AML-193 (cell line): ENCODE measurements at regions not wholly inside any gene's neighbourhood (a gene's known extent, or its start where the extent isn't known, plus 50 kb on each side); places are given as distances from the start of the nearest gene placed in this dataset.
"Not testable (repeated sequence)": the region's sequence is repeated elsewhere in the genome, so short reads cannot be mapped to it uniquely, and the experiment has no call there.

Experiments used
- DNase-seq, 2 experiments: peaks; one replicate each; lab custom pipeline; 2025; lab: John Stamatoyannopoulos, UW

DNA sequence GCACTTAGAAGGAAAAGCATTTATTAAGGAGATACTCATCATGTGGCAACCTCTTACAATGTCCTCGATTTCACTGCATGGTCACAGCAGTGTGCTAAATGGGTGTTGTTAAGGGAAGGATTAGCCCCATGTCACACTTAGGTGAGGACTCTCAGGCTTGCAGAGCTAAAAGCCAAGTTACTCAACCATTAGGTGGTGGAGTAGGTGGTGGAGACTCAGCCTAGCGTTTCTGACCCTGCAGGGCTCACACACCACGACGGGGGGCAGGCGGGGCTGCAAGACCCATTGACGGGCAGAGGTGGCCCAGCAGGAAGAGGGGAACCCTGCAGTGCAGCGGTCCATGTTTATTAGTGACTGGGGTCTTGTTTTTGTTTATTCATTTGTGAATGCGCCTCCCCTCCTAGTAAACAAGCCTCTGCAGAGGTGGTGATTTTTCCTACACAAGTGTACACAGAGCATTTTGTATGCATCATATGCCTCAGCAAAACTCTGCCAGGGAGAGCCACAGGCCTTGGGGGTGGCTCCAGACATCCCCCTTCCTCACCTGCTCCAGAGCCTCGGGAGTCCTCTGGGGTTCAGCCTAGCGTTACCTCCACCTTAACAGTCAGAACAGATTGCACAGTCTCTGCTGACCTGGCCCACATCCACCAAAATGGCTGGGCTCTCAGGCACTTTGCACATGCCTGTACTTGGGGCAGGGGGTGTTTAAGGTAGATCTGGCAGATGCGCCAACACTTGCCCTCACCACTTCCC lies 216.7 kb downstream of the C16orf95 start:
- no peak for DNase-seq

DNA sequence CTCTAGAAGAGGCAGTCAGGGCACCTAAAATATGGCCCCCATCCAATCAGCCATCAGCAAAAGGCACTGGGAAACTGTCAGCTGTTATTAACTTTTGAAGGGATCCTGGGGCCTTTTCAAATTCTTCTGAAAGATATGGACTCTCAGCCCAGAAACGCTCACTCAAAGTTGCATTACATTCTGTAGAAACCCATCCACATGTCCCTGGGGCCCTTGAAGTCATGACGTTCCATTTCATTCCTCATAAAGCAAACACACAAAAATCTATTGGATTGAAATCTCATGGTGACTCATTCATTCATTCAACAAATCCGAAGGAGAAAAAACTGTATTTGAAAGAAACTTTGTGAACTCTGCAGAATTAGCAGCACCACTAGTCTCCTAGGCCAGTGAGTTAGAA lies 215.3 kb downstream of the C16orf95 start:
- no peak for DNase-seq

DNA sequence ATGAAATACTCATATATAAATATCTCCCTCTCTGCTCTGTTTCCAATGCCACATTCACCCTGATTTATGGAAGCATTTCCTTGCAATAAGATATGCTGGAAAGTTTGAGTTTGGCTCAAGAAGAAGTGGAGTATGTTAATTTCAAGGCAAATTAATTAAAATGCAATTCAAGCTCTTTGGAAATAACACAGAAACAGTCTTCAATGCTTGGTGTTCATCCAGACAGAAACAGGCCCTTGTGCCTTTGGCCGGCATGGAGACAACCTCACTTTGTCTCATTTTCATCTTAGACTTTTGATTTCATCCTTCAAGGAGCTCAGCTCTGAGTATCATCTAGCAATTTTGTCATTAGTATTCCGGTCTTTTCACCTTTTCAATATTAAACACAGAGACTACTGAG lies 210.0 kb downstream of the C16orf95 start:
- no peak for DNase-seq

DNA sequence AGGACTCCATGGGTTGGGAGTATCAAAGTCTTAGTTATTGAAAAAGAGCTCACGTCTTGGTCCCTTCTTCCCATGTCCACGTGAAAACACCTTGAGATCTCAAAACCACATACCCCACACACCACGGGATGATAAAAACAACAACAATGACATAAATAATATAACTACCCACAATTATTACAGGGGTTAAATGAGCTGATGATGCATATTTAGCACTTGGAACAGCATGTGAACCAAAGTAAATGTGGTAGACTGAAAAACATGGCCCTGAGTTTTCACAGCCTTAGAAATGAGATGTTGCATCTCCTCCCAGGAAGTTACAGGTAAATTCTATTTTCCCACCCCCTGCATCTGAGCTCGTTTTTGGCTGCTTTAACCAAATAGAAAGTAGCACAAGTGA lies 208.9 kb downstream of the C16orf95 start:
- no peak for DNase-seq

DNA sequence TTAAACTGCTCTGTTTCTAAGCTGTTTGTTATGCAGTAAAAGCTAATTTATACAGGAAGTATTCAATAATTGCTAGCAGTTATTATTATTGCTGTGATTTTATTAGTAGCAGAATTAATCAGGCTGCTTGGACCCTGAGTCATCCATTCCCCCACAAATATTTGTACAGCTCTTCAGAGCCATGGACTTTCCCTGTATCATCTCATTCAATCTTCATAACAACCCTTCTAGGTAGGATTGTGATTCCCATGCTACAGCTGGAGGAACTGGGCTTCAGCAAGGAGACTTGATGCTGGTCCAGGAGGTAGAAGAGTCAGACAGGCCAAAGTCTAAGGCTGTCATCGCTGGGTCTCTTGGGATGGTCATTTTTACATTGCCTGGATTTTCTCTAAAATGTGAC lies 208.3 kb downstream of the C16orf95 start:
- no peak for DNase-seq

DNA sequence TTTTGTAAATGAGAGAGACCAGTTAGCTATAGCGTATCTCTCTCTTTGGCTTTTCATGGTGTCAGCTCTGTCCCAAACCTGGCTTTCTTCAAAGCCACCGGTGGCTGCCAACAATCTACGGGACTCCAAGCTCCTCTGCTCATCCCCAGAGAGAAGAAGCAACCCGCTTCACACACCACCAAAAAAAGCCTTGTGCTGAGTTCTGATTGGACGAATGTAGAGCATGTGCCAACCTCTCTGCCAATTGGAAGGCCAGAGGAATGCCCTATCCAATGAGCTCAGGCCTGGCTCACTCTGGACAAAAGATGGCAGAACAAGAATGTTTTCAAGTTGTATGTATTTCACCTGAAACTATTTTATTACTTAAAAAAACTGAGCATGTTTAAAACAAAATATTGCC lies 202.4 kb downstream of the C16orf95 start:
- DNase-seq: no peak

DNA sequence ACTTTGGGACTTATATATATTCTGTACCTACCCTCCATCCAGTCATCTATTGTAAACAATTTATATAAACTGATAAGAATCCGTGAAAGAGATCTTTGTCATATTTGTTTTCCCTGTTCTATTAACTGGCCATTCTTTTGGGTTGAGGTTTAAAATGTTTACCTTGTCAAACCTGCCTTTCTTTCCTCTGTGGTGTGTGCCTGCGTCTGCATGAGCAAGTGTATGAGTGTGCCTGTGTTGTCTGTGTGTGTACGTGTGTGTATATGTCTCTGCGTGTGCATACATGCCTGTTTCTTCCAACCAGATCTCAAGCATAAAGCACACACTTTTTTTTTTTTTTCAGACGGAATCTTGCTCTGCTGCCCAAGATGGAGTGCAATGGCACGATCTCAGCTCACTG lies 201.5 kb downstream of the C16orf95 start:
- DNase-seq: no peak

DNA sequence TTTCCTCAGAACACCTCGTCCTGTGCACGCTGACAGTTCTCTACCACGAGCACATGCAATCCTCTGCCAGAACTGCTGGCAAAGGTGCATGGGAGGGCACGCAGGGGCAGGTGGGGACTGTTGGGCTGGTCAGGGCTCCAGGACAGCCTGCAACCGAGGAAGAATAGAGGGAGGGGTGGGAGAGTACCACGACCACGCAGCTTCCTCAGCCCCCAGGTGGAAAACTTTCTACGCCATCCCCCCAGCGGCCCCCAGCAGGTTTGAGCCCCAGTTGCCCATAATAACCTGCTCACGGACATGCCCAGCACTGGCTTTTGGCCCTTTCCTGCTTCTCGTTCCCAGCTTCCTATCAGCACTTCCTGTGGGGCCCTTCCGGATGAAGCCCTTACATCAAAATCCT lies 199.3 kb downstream of the C16orf95 start:
- DNase-seq: no peak

DNA sequence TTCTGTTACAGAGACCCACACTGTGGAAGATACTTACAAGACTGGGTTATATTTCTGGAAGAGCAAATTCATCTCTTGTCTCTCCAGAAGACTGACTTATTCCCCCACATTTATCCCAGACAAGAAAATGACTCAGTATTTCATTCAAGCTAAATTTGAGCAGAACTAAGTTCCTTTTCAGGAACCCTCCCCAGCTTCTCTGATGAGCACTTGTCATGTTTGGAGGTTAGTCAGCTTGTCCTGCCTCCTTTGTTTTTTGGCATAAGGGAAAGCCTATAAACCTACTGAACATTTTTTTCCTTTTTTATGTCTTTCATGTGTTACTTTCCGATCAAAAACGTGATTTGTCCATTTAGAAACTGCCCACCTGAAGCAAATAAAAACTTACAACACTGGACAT lies 198.0 kb downstream of the C16orf95 start:
- no peak for DNase-seq

DNA sequence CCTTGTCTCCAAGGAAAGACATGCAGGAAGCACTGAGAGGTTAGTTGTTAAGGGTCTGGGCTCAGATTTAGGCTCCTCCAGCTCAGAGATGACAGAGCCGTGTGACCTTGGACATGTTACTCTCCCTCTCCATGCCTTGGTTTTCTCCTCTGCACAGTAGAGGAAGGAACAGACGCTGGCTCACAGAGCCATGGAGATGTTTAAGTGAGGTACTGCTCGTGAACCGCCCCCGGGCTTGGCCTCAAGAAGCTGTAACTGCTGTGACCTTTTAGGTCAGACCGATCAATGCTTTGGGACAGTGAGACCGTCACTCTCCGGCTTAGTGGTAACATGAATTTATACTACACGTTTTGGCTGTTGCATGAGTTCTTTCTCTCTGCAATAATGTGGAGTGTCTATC lies 197.4 kb downstream of the C16orf95 start:
- DNase-seq: no peak

DNA sequence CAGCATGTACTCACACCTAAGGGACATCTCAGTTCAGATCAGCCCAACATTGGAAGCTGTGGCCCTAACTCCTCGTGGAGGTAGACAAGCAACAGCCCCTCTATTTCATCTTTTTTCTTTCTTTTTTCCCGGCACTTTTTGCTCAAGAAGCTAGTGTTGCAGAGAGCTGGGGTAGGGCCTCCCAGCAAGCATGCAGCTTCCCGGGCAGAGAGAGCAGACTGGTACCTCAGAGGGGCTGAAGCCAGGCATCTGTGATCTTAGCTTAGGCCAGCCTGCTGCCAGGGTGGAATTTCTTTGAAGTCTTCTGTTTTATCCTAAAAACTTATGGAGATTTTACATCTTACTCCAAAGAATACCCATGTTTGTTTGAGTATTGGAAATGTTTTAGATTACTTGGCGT lies 195.4 kb downstream of the C16orf95 start:
- DNase-seq: no peak

DNA sequence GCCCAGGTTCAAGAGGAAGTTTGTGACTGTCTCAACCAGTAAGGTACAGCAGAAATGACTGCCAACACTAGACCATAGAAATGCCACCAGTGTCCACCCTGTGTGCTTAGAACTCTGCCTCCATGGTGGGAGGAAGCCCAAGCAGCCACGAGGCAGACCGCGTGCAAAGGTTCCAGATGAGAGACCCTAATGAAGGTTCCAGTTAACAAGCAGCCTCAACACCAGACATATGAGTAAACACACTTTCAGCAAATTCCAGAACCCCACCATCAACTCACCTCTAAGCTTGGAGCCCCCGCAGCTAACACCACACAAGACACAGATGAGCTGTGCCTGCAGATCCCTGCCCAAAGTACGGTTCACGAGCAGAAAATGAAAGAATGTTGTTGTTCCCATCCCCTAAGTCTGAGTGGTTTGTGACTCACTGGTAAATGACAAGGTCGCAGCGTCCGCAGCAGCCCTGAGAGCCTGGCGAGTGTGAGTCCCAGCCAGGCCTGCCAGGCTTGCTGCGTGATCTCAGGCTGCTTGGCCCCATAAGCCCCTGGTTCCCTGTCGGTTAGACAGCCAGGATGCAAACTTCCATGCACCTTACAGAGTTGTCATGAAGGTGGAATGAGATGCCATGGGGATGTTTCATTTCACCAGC lies 193.7 kb downstream of the C16orf95 start:
- no peak for DNase-seq

DNA sequence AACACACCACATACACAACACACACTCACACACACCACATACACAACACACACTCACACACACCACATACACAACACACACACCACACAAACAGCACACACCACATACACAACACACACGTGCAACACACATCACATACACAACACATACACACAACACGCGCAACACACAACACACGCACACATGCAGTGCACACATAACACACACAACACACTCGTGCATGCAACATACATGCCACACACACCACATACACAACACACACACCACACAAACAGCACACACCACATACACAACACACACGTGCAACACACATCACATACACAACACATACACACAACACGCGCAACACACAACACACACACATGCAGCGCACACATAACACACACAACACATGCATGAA lies 192.8 kb downstream of the C16orf95 start:
- DNase-seq: not testable (repeated sequence)

DNA sequence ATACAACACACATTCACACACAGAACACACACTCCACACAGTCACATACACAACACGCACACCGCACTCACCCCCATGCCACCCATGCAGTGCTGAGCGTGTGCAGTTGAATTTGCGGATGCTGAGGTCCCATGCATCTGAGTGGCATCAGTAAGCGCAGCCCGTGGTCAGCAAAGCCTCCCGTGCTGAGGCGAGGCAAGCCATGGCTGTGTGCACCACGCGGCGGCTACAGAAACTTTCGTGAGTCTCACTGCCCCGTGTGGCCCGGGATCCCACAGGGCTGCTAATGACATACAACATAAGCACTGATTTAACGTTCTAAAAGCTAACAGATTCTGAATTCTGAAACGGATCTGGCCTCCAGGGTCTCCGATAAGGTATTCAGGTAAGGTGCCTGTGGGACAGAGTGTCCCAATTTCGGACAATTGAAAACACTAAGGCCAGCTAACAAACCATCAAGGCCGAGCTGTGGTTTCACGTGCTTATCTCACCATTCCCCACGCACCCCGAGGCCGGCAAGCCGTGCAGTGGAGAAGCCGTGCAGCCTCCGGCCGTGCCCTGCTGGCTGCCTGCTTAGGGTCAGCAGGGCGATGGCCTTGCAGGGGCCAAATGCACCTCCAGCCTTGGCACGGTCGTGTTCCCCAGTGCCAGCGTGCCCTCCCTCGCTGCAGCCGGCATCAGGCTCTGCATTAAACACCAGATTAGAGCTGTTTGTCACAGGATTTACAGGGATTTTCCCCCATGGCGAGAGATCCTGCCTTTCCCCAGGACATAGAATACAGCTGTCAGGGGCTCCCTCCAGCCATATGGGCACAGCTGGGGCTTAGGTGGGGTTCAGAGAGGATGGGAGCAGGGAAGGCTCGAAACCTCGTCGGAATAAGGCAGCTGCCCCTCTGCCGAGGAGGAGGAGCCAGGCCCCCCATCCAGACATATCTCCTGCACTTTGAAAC lies 191.7 kb downstream of the C16orf95 start:
- no peak for DNase-seq

DNA sequence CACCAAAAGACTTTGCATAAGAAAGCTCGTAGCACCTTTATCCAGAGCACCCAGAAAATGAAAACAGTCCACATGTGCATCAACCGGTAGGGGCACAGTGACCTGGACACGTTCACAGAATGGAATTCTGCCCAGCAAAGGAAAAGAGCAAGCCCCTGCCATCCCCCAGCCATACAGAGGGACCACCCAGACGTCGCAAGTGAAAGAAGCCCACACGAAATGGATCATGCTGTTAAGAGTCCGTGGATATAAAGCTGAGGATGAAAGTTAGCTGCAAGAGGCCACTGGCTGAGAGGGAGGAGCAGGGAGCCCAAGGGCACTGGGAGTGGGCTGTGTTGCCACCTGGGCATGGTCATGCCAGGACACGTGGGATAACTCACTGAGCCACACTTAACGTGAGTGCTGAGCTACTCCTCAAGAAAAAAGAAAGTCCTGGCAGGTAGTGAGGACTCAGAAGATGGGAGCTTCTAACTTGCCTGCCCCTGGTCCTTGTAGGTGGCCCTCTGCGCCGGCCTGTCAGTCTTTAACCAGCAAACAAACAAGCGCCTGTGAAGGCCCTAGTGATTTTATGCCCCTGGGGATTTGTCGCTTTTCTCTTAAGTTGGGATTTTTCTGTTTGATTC lies 190.7 kb downstream of the C16orf95 start:
- no peak for DNase-seq

DNA sequence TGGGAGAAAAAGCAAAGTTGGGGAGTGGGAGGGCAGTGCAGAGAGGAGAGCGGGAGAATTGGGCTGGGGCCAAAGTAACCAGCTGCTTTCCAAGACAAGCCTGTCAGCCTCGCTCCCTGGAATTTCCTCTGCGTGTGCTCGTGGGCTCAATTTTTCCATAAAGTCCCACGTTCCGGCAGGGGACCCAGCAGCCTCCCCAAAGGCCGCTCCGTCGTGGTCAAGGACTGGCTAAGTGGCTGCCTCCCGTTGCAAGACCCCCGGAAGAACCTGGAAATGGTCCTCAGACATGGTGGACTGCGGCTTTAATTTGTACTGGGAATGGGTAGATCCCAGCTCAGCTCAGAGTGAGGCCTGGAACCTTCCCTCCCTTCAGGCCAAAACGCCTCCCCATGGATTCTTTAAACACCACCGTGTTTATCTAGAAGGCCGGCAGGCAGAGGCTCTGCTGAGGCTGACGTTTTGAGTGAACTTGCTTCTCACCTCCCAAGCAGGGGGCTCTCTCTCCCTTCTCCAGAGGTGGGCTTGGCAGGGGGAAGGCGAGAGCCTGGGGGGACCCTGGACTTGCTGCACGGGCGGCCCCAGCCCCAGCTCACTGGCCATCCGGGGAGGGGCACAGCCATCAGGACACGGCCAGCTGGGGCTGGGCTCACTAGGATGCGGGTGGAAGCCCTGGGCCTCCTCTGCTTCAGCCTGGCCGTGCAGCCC lies 190.0 kb downstream of the C16orf95 start:
- DNase-seq: no peak

DNA sequence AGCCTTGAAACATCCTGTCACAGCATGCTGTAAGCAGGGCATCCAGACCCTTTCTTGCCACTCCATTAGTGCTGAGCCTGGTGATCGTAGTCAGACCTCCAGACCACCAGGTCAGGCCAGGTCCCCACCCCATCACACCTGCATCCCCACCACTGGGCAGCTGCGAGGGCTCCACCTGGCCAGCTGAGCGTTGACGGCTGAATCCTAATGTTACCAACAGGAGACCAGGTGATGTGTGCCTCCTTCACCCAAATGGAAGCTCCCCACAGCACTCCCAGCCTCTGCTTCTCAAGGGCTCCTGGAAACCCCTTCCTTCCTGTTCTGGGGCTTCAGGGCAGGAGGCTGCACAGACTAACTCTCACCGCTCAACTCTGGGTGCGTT lies 189.4 kb downstream of the C16orf95 start:
- DNase-seq: no peak

DNA sequence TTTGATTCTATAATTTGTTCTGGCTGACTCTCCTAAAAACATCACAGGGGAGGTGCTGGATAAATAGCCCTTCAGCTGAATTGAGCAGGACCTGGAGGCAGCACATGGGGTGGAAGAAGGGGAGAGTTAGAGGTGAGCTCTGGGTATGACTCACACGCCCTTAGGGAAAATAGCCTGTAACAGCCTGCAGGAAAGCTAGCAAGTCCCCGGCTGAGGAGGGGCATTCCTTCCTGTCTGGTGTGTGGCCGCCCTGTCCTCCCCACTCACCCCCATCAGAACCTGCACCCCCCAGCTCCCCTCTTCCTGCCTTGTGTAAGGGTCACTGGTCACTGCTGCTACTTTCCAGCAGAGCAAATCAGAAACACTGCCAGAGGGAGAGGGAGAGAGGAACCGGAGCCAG lies 187.4 kb downstream of the C16orf95 start:
- DNase-seq: no peak

DNA sequence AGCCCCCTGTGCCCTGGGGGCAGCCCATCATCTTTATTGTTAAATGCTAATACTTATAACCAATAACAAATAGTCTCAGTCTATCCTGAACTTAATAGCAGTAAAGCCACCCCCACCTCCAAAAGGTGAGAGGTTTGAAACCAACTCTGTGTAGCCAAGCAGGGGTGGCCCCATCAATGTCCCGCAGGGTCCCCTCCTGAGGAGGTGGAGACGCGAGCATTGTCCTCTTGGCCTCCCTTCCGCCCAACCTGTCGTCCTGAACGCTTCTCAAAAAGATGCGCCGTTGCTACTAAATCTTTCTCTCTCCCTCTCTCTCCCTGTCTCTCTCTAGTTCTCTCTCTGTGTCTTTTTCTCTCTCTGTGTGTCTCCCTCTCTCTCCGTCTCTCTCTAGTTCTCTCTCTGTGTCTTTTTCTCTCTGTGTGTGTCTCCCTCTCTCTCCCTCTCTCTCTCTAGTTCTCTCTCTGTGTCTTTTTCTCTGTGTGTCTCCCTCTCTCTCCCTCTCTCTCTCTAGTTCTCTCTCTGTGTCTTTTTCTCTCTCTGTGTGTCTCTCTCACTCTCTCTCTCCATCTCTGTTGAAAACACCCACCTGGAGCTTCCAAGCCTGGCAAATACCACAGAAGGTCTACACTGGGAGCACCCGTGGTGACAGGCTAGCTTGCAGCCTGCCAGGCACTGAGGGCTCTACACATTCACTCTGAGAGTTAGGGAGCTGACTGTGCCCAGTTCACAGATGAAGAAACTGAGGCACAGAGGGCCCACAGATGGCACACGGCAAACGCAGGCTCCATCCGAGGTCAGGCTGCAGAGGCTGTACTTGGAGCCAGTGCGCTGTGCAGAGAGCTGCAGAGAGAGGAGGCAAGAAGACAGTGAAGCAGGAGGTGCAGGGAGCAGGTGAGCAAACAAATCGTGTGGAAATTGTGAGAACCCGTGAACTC lies 185.9 kb downstream of the C16orf95 start:
- no peak for DNase-seq

DNA sequence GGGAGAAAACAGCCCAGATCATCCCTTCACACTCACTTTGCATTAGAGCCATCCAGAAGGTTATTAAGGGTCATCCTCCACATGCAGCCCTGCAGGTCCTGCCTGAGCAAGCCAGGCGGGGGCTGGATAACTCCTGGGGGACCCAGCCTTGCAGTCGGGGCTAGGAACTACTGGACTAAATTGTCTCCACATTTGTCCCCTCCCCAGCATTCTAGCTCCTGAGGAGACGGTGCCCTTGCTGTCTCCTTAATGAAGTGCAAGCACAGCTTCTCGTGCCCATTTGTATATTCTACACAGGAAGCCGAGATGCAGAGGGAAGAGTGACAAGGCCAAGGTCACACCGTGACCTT lies 185.2 kb downstream of the C16orf95 start:
- no peak for DNase-seq
